ENCODE measurements at regions not wholly inside any gene's neighbourhood (a gene's known extent, or its start where the extent isn't known, plus 50 kb on each side); places are given as distances from the start of the nearest gene placed in this dataset.

GRCh38 chr3:135803028-135803692 lies 162.4 kb upstream of the PPP2R3A start:
- peaks cover 8% of the 10 kb centered on the region for H3K4me1 Mint-ChIP-seq
- DNase-seq (ENCODE audit: low read depth, low spot score) = no peak
- no peaks in the 10 kb centered on the region for H3K27me3 Mint-ChIP-seq (ENCODE audit: low read depth)
- no peaks in the 10 kb centered on the region for H3K36me3 Mint-ChIP-seq (ENCODE audit: low read depth)
- no peaks in the 10 kb centered on the region for H3K9me3 Mint-ChIP-seq
- TF ChIP-seq CTCF (conservative IDR thresholded peaks at IDR 0.05) = no peak
- peak overlapping the region; percentile 15 for H3K27ac Mint-ChIP-seq (ENCODE audit: unreplicated experiment)
- no peak overlapping the region for H3K4me3 Mint-ChIP-seq

GRCh38 chr3:135805752-135806151 lies 159.8 kb upstream of the PPP2R3A start:
- Mint-ChIP-seq H3K4me1 (peaks cover 8% of the 10 kb centered on the region), H3K36me3 (ENCODE audit: low read depth) (no peaks in the 10 kb centered on the region), H3K4me3 (no peak overlapping the region), H3K27me3 (ENCODE audit: low read depth) (peaks cover 4% of the 10 kb centered on the region), H3K27ac (ENCODE audit: unreplicated experiment) (no peak overlapping the region), H3K9me3 (no peaks in the 10 kb centered on the region)
- no peak for TF ChIP-seq CTCF (conservative IDR thresholded peaks at IDR 0.05)
- no peak for DNase-seq (ENCODE audit: low read depth, low spot score)

- Mint-ChIP-seq H3K27ac (ENCODE audit: unreplicated experiment) (no peak overlapping the region), H3K9me3 (no peaks in the 10 kb centered on the region), H3K4me3 (no peak overlapping the region), H3K4me1 (peaks cover 8% of the 10 kb centered on the region), H3K27me3 (ENCODE audit: low read depth) (peaks cover 4% of the 10 kb centered on the region), H3K36me3 (ENCODE audit: low read depth) (no peaks in the 10 kb centered on the region)
- TF ChIP-seq CTCF (conservative IDR thresholded peaks at IDR 0.05) = no peak
- no peak for DNase-seq (ENCODE audit: low read depth, low spot score)
Measured at GRCh38 chr3:135806317-135806716, 159.2 kb upstream of the PPP2R3A start.

GRCh38 chr3:135807879-135808278 lies 157.6 kb upstream of the PPP2R3A start:
- H3K36me3 Mint-ChIP-seq (ENCODE audit: low read depth) = no peaks in the 10 kb centered on the region
- no peak overlapping the region for H3K27ac Mint-ChIP-seq (ENCODE audit: unreplicated experiment)
- peaks cover 7% of the 10 kb centered on the region for H3K4me1 Mint-ChIP-seq
- no peak overlapping the region for H3K4me3 Mint-ChIP-seq
- no peak for TF ChIP-seq CTCF (conservative IDR thresholded peaks at IDR 0.05)
- H3K27me3 Mint-ChIP-seq (ENCODE audit: low read depth) = peaks cover 12% of the 10 kb centered on the region
- no peak for DNase-seq (ENCODE audit: low read depth, low spot score)
- no peaks in the 10 kb centered on the region for H3K9me3 Mint-ChIP-seq

GRCh38 chr3:135809021-135809634 lies 156.4 kb upstream of the PPP2R3A start:
- no peak overlapping the region for H3K4me3 Mint-ChIP-seq
- DNase-seq (ENCODE audit: low read depth, low spot score) = no peak
- H3K27me3 Mint-ChIP-seq (ENCODE audit: low read depth) = peaks cover 15% of the 10 kb centered on the region
- H3K27ac Mint-ChIP-seq (ENCODE audit: unreplicated experiment) = no peak overlapping the region
- H3K9me3 Mint-ChIP-seq = no peaks in the 10 kb centered on the region
- TF ChIP-seq CTCF (conservative IDR thresholded peaks at IDR 0.05) = no peak
- H3K36me3 Mint-ChIP-seq (ENCODE audit: low read depth) = no peaks in the 10 kb centered on the region
- H3K4me1 Mint-ChIP-seq = peaks cover 4% of the 10 kb centered on the region
